ENCODE measurements at regions not wholly inside any gene's neighbourhood (a gene's known extent, or its start where the extent isn't known, plus 50 kb on each side); places are given as distances from the start of the nearest gene placed in this dataset.

GRCh38 chr7:136369225-136369624 lies 392.1 kb upstream of the MTPN start:
- 73% methylated on average over 2 of the region's 2 CpGs for WGBS
- intact Hi-C loops (cut with DNase I) = no loop called here
- Histone ChIP-seq H3K9me3 (no peaks in the 10 kb centered on the region), H3K4me3 (no peak overlapping the region), H3K27ac (no peak overlapping the region), H3K27me3 (replicated peaks; ENCODE audit: insufficient read depth) (no peaks in the 10 kb centered on the region), H3K36me3 (no peaks in the 10 kb centered on the region), H3K4me1 (replicated peaks) (no peaks in the 10 kb centered on the region)
- no peak for DNase-seq (ENCODE audit: low spot score)
- no peak for TF ChIP-seq CTCF (IDR thresholded peaks at IDR 0.05)
- no peak for TF ChIP-seq POLR2AphosphoS5 (IDR thresholded peaks at IDR 0.05)
- no peak for TF ChIP-seq POLR2A (IDR thresholded peaks at IDR 0.05)

DNA sequence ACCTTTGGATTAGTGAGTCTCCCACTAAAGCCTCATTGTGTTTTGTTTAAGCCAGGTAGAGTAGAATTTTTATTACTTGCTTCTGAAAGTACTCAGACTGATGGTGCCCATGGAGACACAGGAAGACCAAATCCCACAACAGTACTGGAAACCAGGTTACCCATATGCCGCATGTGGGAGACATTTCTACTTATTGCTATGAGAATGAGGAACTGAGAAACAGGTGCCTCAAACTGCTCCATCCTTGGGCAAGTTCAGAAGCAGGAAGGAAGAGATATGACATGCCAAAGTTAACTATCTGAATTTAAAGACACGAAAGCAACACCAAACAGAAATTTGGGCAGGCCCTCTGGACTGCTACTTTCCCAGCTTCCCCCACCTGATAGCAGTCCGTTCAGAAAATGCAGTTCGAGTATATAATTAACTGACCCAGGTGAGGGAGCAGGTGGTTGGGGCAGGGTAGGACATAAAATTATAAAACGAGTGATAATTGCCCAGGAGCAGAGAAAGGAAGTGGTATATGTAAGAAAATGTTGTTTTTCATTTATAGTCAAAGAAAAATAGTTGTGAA lies 382.3 kb upstream of the MTPN start:
- no peak for DNase-seq (ENCODE audit: low spot score)
- Histone ChIP-seq H3K27ac (no peak overlapping the region), H3K36me3 (no peaks in the 10 kb centered on the region), H3K4me3 (no peak overlapping the region), H3K9me3 (no peaks in the 10 kb centered on the region), H3K27me3 (replicated peaks; ENCODE audit: insufficient read depth) (no peaks in the 10 kb centered on the region), H3K4me1 (replicated peaks) (no peaks in the 10 kb centered on the region)
- intact Hi-C loops (cut with DNase I) = no loop called here
- TF ChIP-seq POLR2AphosphoS5 (IDR thresholded peaks at IDR 0.05) (no peak), POLR2A (IDR thresholded peaks at IDR 0.05) (no peak), CTCF (IDR thresholded peaks at IDR 0.05) (no peak)
- WGBS = 67% methylated on average over 5 of the region's 5 CpGs

DNA sequence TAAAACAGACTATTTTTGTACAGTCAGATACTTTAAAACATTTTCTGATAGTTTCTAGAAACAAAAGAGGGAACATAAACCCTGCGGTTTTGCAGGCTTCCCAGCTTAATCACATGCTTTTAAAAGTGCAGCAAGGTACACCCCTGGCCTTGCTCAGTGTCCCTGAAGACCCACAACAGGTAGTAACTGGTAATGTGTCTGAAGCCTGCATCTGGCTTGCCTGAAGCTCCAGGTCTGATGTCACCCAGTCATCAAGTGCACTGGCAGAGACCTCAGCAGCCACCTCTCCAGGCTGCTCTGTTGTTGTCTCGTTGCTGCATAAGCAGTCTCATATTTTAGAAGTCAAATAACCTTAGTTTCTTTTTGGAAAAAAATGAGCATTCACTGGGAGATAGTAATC lies 376.1 kb upstream of the MTPN start:
- 27% methylated on average over 2 of the region's 2 CpGs for WGBS
- no peaks in the 10 kb centered on the region for H3K4me1 ChIP-seq (replicated peaks)
- DNase-seq (ENCODE audit: low spot score) = no peak
- no peaks in the 10 kb centered on the region for H3K36me3 ChIP-seq
- H3K27me3 ChIP-seq (replicated peaks; ENCODE audit: insufficient read depth) = no peaks in the 10 kb centered on the region
- H3K4me3 ChIP-seq = no peak overlapping the region
- H3K9me3 ChIP-seq = no peaks in the 10 kb centered on the region
- no peak for TF ChIP-seq POLR2AphosphoS5 (IDR thresholded peaks at IDR 0.05)
- no peak for TF ChIP-seq CTCF (IDR thresholded peaks at IDR 0.05)
- no peak for TF ChIP-seq POLR2A (IDR thresholded peaks at IDR 0.05)
- intact Hi-C loops (cut with DNase I) = no loop called here
- no peak overlapping the region for H3K27ac ChIP-seq

GRCh38 chr7:136348542-136349192 lies 371.5 kb upstream of the MTPN start:
- Histone ChIP-seq H3K4me3 (no peak overlapping the region), H3K36me3 (no peaks in the 10 kb centered on the region), H3K9me3 (no peaks in the 10 kb centered on the region), H3K4me1 (replicated peaks) (no peaks in the 10 kb centered on the region), H3K27ac (no peak overlapping the region), H3K27me3 (replicated peaks; ENCODE audit: insufficient read depth) (no peaks in the 10 kb centered on the region)
- no peak for DNase-seq (ENCODE audit: low spot score)
- 27% methylated on average over 7 of the region's 7 CpGs for WGBS
- intact Hi-C loops (cut with DNase I) = no loop called here
- TF ChIP-seq POLR2A (IDR thresholded peaks at IDR 0.05) = no peak
- no peak for TF ChIP-seq CTCF (IDR thresholded peaks at IDR 0.05)
- no peak for TF ChIP-seq POLR2AphosphoS5 (IDR thresholded peaks at IDR 0.05)

DNA sequence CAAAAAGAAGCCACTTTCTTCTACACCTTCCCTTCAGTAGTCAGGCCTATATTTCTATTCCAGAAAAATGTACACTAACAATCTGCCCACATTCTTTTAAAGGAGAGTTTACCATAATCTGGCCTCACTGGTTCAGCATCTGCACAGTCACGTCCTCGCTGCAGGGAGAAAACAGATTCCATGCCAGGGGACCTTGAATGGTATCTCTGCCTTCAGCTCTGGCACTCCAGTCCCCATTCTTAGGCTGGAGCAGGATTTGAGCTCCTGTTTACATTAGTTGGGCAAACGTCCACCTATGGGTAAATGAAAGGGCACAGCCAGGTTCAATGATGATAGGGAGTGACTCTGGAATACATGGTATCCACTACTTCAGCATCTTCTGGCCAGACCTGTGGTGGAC lies 371.0 kb upstream of the MTPN start:
- Histone ChIP-seq H3K36me3 (no peaks in the 10 kb centered on the region), H3K4me1 (replicated peaks) (no peaks in the 10 kb centered on the region), H3K9me3 (no peaks in the 10 kb centered on the region), H3K4me3 (no peak overlapping the region), H3K27ac (no peak overlapping the region), H3K27me3 (replicated peaks; ENCODE audit: insufficient read depth) (no peaks in the 10 kb centered on the region)
- DNase-seq (ENCODE audit: low spot score) = no peak
- TF ChIP-seq POLR2AphosphoS5 (IDR thresholded peaks at IDR 0.05) (no peak), CTCF (IDR thresholded peaks at IDR 0.05) (no peak), POLR2A (IDR thresholded peaks at IDR 0.05) (no peak)
- WGBS = 32% methylated on average over 3 of the region's 3 CpGs
- intact Hi-C loops (cut with DNase I) = no loop called here

Measured in prostate gland (tissue), 2 donors.